ENCODE measurements at regions not wholly inside any gene's neighbourhood (a gene's known extent, or its start where the extent isn't known, plus 50 kb on each side); places are given as distances from the start of the nearest gene placed in this dataset.
"Not testable (repeated sequence)": the region's sequence is repeated elsewhere in the genome, so short reads cannot be mapped to it uniquely, and the experiment has no call there.

DNA sequence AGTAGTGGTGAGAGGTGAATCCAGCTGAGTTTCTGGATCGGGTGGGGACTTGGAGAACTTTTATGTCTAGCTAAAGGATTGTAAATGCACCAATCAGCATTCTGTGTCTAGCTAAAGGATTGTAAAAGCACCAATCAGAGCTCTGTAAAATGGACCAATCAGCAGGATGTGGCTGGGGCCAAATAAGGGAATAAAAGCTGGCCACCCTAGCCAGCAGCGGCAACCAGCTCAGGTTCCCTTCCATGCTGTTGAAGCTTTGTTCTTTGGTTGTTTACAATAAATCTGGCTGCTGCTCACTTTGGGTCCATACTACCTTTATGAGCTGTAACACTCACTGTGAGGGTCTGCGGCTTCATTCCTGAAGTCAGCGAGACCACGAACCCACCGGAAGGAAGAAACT is 141.6 kb upstream of the FGF10 start:
- not testable (repeated sequence) for TF ChIP-seq CTCF (IDR thresholded peaks at IDR 0.05; ENCODE audit: insufficient read depth, low read depth, low read length); EZH2 (IDR thresholded peaks at IDR 0.05; ENCODE audit: insufficient read depth, low read length)

Measured in astrocyte (in vitro differentiated cells and primary cell).